A673 (cell line): ENCODE measurements at regions not wholly inside any gene's neighbourhood (a gene's known extent, or its start where the extent isn't known, plus 50 kb on each side); places are given as distances from the start of the nearest gene placed in this dataset.

Source experiments
- EZH2 ChIP-seq: fragments of 200-600 bp; sonication (generic); IDR thresholded peaks from 2 replicates; pipeline ENCODE4 v1.6.1; 2017; ENCODE audit warnings: borderline replicate concordance, low read depth, mild to moderate bottlenecking, mixed read lengths, antibody characterized with exemption, low read length; ENCODE audit not compliant: poor library complexity, severe bottlenecking
- TF ChIP-seq, protein P1 (sequence below): fragments of 300-800, 200-600 bp; sonication (generic); conservative IDR thresholded peaks from 2 replicates; pipeline ENCODE4 v1.5.1; 2017; ENCODE audit warnings: low read depth, mild to moderate bottlenecking, antibody characterized with exemption, low read length, moderate library complexity, mixed read lengths

DNA sequence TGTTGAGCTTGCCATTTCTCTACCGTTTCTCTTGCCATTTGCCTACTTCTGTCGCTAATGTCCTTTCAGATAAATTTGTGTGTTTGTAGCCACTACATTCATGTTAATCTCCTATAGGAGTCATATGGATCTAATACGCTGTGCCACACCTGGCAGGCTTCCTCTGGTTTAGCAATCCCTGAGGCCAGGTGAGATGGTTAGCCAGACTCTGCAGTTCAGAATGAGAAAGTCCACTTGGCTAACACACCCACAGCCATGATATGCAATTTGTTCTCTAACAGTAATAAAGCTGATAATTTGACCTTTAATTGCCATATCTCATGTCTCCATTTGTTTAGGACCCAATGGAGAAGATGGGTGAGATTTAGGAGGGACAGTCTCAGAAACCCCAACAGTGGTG lies 1261.6 kb upstream of the TMEM132C start:
- TF ChIP-seq, protein P1, sequence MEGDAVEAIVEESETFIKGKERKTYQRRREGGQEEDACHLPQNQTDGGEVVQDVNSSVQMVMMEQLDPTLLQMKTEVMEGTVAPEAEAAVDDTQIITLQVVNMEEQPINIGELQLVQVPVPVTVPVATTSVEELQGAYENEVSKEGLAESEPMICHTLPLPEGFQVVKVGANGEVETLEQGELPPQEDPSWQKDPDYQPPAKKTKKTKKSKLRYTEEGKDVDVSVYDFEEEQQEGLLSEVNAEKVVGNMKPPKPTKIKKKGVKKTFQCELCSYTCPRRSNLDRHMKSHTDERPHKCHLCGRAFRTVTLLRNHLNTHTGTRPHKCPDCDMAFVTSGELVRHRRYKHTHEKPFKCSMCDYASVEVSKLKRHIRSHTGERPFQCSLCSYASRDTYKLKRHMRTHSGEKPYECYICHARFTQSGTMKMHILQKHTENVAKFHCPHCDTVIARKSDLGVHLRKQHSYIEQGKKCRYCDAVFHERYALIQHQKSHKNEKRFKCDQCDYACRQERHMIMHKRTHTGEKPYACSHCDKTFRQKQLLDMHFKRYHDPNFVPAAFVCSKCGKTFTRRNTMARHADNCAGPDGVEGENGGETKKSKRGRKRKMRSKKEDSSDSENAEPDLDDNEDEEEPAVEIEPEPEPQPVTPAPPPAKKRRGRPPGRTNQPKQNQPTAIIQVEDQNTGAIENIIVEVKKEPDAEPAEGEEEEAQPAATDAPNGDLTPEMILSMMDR = no peak
- no peak for TF ChIP-seq EZH2
